ENCODE measurements at regions not wholly inside any gene's neighbourhood (a gene's known extent, or its start where the extent isn't known, plus 50 kb on each side); places are given as distances from the start of the nearest gene placed in this dataset.

- DNase-seq (ENCODE audit: extremely low read depth in 1 of 4, low spot score in 3 of 4), result no peak
- Histone ChIP-seq H3K9me3 (replicated peaks; ENCODE audit: control insufficient read depth, insufficient read depth, low read depth, low read length) (no peaks in the 10 kb centered on the region), H3K9me1 (ENCODE audit: control insufficient read depth, insufficient read depth, low read length) (no peaks in the 10 kb centered on the region), H3K36me3 (ENCODE audit: control insufficient read depth, insufficient read depth, low read length) (no peaks in the 10 kb centered on the region), H3K9ac (ENCODE audit: insufficient read depth in 1 of 2, low read depth in 2 of 2, low read length in 2 of 2) (no peak overlapping the region), H3K79me2 (ENCODE audit: control insufficient read depth, insufficient read depth, low read length) (no peaks in the 10 kb centered on the region), H3K4me2 (ENCODE audit: insufficient read depth, low read length) (no peak overlapping the region), H3K4me3 (no peak overlapping the region), H3K4me1 (replicated peaks in 1 of 2; ENCODE audit: control insufficient read depth in 2 of 2, insufficient read depth in 2 of 2, low read length in 2 of 2) (no peaks in the 10 kb centered on the region), H2AFZ (ENCODE audit: low read depth, low read length) (no peak overlapping the region), H3K27me3 (ENCODE audit: control insufficient read depth in 2 of 2, insufficient read depth in 2 of 2, low read length in 2 of 2) (no peaks in the 10 kb centered on the region), H3K27ac (ENCODE audit: extremely low read depth, low read depth, low read length) (no peak overlapping the region), H4K20me1 (replicated peaks; ENCODE audit: control insufficient read depth, insufficient read depth, low read length) (no peaks in the 10 kb centered on the region)
- 0% methylated on average over 2 of the region's 3 CpGs for WGBS (ENCODE audit: insufficient coverage, low coverage, missing lambda C conversion rate)
- in situ Hi-C loops (cut with MboI), result no loop called here
- TF ChIP-seq NFIX (CRISPR knock-in tag; IDR thresholded peaks at IDR 0.05; ENCODE audit: low read depth) (no peak), HDAC6 (IDR thresholded peaks at IDR 0.05; ENCODE audit: low read depth, low read length) (no peak), BDP1 (IDR thresholded peaks at IDR 0.05; ENCODE audit: insufficient read depth, insufficient read length) (no peak), ID3 (CRISPR knock-in tag; IDR thresholded peaks at IDR 0.05) (no peak), ID3 (tag; IDR thresholded peaks at IDR 0.05) (no peak), ZNF589 (CRISPR knock-in tag; IDR thresholded peaks at IDR 0.05; ENCODE audit: low read depth) (no peak), CC2D1A (IDR thresholded peaks at IDR 0.05) (no peak), ZNF507 (tag; conservative IDR thresholded peaks at IDR 0.05) (no peak), ZNF384 (IDR thresholded peaks at IDR 0.05; ENCODE audit: low read depth, low read length) (no peak), NFATC3 (IDR thresholded peaks at IDR 0.05) (no peak), PYGO2 (tag; IDR thresholded peaks at IDR 0.05) (no peak), RNF219 (CRISPR knock-in tag; IDR thresholded peaks at IDR 0.05) (no peak), EZH2 (IDR thresholded peaks at IDR 0.05; ENCODE audit: borderline replicate concordance, low read depth, low read length) (no peak), ZNF134 (CRISPR knock-in tag; conservative IDR thresholded peaks at IDR 0.05) (no peak)
- TF ChIP-seq, protein P1, sequence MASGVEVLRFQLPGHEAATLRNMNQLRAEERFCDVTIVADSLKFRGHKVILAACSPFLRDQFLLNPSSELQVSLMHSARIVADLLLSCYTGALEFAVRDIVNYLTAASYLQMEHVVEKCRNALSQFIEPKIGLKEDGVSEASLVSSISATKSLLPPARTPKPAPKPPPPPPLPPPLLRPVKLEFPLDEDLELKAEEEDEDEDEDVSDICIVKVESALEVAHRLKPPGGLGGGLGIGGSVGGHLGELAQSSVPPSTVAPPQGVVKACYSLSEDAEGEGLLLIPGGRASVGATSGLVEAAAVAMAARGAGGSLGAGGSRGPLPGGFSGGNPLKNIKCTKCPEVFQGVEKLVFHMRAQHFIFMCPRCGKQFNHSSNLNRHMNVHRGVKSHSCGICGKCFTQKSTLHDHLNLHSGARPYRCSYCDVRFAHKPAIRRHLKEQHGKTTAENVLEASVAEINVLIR (CRISPR knock-in tag; IDR thresholded peaks at IDR 0.05), result no peak
- no peak for ATAC-seq
- no TSS peak for BruUV-seq (replicated peaks)
- intact Hi-C loops (cut with micrococcal nuclease), result no loop called here
- FAIRE-seq, result no peak
- POLR2A ChIA-PET, result interaction anchor here (0.6 to 0.7 kb wide), 2 partner anchors 74 to 1919 kb away, joined by 3 to 4 read pairs; no protein-coding TSS in a partner anchor
- CTCF ChIA-PET (ENCODE audit: low intra/inter-chr PET ratio), result no interaction called here
Observed at GRCh38 chr13:100984085-100984705, 309.6 kb upstream of the TMTC4 start.
